Lower leg skin (tissue), 4 donors: ENCODE measurements at regions not wholly inside any gene's neighbourhood (a gene's known extent, or its start where the extent isn't known, plus 50 kb on each side); places are given as distances from the start of the nearest gene placed in this dataset.

Experiments used
- DNase-seq, 2 donors: peaks; one replicate each; pipeline ENCODE4 v3.0.0-alpha.2; 2019; ENCODE audit warnings: low spot score in 2 of 2
- H3K4me3 ChIP-seq: fragments of 200-600 bp; sonication (generic); 2 replicates; pipeline ENCODE4 v1.5.1; 2017; ENCODE audit warnings: mild to moderate bottlenecking, low read depth; ENCODE audit not compliant: poor library complexity, severe bottlenecking
- POLR2A ChIP-seq, 2 donors: fragments of 450-650 bp; IDR thresholded peaks; one replicate each; pipeline ENCODE4 v1.6.1; 2016 to 2017; ENCODE audit warnings: antibody characterized with exemption in 2 of 2, mild to moderate bottlenecking in 1 of 2, moderate library complexity in 1 of 2
- WGBS, 2 donors: methylation state at CpG; one replicate each; pipeline ENCODE4 v1.1.5; 2018; 5-methylcytosine and 5-hydroxymethylcytosine counted together
- intact Hi-C: fragments of 100-400 bp; cut with DNase I; formaldehyde crosslinking; loops from one replicate; pipeline ENCODE4 v1.15.0; 2023; ENCODE audit warnings: low total_unique reads
- TF ChIP-seq, protein P1 (sequence below), 3 donors: fragments of 450-650 bp; IDR thresholded peaks; one replicate each; pipeline ENCODE4 v1.5.1; 2016; ENCODE audit warnings: antibody characterized with exemption in 3 of 3, mild to moderate bottlenecking in 3 of 3, moderate library complexity in 2 of 3

DNA sequence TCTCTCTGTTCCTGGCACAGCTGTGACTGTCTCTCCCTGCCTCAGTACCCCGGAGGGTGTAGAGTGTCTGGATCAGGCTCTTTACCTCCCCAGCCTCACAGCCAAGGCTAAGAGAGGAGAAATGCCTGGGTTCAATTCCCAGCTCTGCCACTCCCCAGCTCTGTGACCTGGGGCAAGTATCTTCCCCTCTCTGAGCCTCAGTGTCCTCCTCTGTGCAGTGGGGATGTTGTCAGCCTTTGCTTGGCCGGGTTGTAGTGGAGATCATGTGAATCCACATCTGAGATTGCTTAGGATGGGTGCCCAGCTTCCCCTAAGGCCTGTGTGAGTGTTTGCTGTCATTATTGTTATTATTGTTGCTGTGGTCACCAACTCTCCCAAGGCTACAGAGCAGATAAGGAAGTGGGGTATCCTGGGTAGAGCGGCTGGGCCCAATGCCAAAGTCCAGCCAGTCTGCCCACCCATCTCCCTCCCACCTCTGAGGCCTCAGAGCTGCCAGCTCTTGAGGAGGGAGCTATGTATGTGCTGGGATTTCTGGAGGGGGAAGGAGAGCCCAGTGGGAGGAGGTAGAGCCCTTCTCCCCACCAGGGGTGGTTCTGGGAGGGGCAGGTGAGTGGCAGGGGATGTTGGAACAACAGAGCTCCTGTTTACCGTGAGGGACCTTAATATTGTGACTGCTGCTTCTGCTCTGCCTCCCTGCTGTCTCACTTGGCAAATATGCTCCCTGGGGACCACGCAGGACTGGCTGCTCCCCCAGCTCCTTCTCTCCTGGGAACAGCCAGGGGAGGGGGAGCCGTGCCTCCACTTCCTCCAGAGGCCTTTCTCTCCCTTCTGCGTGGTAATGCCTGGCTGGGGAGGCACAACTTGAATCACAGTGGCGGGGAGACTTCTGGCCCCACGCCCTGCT is 170.5 kb downstream of the RPS24 start:
- intact Hi-C loops: loop anchor here (10.0 kb wide), 1 partner anchor 1001 kb away; no protein-coding TSS in a partner anchor
- no peak overlapping the region for H3K4me3 ChIP-seq
- WGBS, 2 donors: 56 to 68% methylated on average over 9 of the region's 9 CpGs
- DNase-seq: no peak
- TF ChIP-seq, protein P1, sequence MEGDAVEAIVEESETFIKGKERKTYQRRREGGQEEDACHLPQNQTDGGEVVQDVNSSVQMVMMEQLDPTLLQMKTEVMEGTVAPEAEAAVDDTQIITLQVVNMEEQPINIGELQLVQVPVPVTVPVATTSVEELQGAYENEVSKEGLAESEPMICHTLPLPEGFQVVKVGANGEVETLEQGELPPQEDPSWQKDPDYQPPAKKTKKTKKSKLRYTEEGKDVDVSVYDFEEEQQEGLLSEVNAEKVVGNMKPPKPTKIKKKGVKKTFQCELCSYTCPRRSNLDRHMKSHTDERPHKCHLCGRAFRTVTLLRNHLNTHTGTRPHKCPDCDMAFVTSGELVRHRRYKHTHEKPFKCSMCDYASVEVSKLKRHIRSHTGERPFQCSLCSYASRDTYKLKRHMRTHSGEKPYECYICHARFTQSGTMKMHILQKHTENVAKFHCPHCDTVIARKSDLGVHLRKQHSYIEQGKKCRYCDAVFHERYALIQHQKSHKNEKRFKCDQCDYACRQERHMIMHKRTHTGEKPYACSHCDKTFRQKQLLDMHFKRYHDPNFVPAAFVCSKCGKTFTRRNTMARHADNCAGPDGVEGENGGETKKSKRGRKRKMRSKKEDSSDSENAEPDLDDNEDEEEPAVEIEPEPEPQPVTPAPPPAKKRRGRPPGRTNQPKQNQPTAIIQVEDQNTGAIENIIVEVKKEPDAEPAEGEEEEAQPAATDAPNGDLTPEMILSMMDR (IDR thresholded peaks at IDR 0.05): no peak
- no peak for TF ChIP-seq POLR2A (IDR thresholded peaks at IDR 0.05)

DNA sequence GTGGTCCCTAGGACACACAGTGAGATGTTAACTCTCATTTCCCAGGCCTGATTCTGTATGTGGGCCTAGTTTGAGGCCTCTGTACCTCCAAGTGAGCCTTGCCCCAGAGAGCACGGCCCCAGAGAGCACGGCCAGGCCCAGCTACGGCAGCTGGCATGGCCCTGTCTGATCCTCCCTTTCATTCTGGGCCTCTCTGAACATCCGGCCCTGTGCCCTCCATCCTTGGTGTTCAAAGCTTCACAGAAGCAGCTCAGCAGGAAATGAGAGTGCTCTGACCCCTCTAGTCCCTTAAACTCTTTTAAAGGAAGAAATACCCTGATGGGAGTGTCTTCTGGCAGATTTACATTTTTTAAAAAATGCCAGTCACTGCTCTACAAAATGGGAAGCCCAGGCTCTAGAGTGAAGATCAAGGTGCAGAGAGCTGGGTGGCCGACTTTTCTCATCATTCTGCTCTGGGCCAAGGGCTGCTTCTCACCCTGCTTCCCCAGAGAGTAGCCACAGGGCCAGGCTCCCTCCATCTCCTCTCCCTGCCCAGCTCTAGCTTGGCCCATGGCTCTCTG is 171.9 kb downstream of the RPS24 start:
- no peak for TF ChIP-seq POLR2A (IDR thresholded peaks at IDR 0.05)
- TF ChIP-seq, protein P1 (IDR thresholded peaks at IDR 0.05): no peak
- no peak overlapping the region for H3K4me3 ChIP-seq
- DNase-seq: no peak
- intact Hi-C loops: loop anchor here (10.0 kb wide), 1 partner anchor 999 kb away; no protein-coding TSS in a partner anchor
- 78 to 89% methylated on average over 5 of the region's 5 CpGs for WGBS, 2 donors

DNA sequence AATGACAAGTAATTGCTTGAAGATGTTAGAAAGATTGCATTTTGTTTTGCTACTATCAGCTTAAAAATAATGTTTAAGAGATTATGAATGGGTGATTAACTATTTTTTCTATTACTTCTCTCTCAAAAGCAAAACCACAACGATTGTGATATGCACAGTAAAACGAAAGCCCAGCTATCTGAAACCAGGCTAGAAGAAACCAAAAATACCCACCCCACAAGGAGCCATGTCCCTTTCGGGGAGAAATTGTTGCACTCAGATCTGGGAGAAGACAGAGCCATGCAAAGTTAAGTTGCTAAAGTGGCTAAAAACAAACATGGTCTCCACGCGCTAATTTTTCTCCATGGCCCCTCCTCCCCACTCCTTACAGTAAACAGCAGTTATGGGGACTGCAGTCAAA is 173.6 kb downstream of the RPS24 start:
- no peak for DNase-seq
- H3K4me3 ChIP-seq: no peak overlapping the region
- intact Hi-C loops: loop anchor here (10.0 kb wide), 1 partner anchor 998 kb away; no protein-coding TSS in a partner anchor
- 68 to 70% methylated on average over 5 of the region's 5 CpGs for WGBS, 2 donors
- no peak for TF ChIP-seq POLR2A (IDR thresholded peaks at IDR 0.05)

GRCh38 chr10:78207776-78208175 is 174.1 kb downstream of the RPS24 start:
- intact Hi-C loops: loop anchor here (10.0 kb wide), 1 partner anchor 997 kb away; no protein-coding TSS in a partner anchor
- H3K4me3 ChIP-seq: no peak overlapping the region
- 71 to 72% methylated on average over 4 of the region's 4 CpGs for WGBS, 2 donors
- no peak for TF ChIP-seq POLR2A (IDR thresholded peaks at IDR 0.05)
- TF ChIP-seq, protein P1 (IDR thresholded peaks at IDR 0.05): no peak
- DNase-seq: no peak

- WGBS, 2 donors: 76 to 80% methylated on average over 4 of the region's 4 CpGs
- DNase-seq: no peak
- intact Hi-C loops: loop anchor here (10.0 kb wide), 1 partner anchor 995 kb away; no protein-coding TSS in a partner anchor
- H3K4me3 ChIP-seq: no peak overlapping the region
- TF ChIP-seq, protein P1 (IDR thresholded peaks at IDR 0.05): no peak
- TF ChIP-seq POLR2A (IDR thresholded peaks at IDR 0.05): no peak
Observed at GRCh38 chr10:78209970-78210369, 176.3 kb downstream of the RPS24 start.

- WGBS, 2 donors: 84 to 93% methylated on average over 5 of the region's 5 CpGs
- TF ChIP-seq POLR2A (IDR thresholded peaks at IDR 0.05): no peak
- TF ChIP-seq, protein P1 (IDR thresholded peaks at IDR 0.05): no peak
- intact Hi-C loops: no loop called here
- no peak for DNase-seq
- no peak overlapping the region for H3K4me3 ChIP-seq
Observed at GRCh38 chr10:78210548-78210947, 176.9 kb downstream of the RPS24 start.
